RWPE1 (cell line): ENCODE measurements at regions not wholly inside any gene's neighbourhood (a gene's known extent, or its start where the extent isn't known, plus 50 kb on each side); places are given as distances from the start of the nearest gene placed in this dataset.

Experiments used
- CTCF ChIA-PET: fragments of 350-600 bp; sonication (Branson Sonifier 250); formaldehyde crosslinking; extraction: SDS; loops from one replicate; lab custom pipeline; 2021; lab: Yijun Ruan, JAX
- POLR2A ChIA-PET: fragments of 400-600 bp; formaldehyde crosslinking; extraction: SDS; loops from one replicate; lab custom pipeline; 2020; ENCODE audit warnings: antibody characterized with exemption; ENCODE audit not compliant: low non-redundant PET; lab: Yijun Ruan, JAX
- DNase-seq: peaks from one replicate; pipeline ENCODE4 v3.0.0; 2012; ENCODE audit warnings: low spot score
- H3K27ac ChIP-seq: fragments of 450-650 bp; 2 replicates; pipeline ENCODE4 v1.5.1; 2017
- CTCF ChIP-seq: fragments of 450-650 bp; conservative IDR thresholded peaks from 2 replicates; pipeline ENCODE4 v1.5.1; 2017; ENCODE audit warnings: low read depth, mild to moderate bottlenecking

DNA sequence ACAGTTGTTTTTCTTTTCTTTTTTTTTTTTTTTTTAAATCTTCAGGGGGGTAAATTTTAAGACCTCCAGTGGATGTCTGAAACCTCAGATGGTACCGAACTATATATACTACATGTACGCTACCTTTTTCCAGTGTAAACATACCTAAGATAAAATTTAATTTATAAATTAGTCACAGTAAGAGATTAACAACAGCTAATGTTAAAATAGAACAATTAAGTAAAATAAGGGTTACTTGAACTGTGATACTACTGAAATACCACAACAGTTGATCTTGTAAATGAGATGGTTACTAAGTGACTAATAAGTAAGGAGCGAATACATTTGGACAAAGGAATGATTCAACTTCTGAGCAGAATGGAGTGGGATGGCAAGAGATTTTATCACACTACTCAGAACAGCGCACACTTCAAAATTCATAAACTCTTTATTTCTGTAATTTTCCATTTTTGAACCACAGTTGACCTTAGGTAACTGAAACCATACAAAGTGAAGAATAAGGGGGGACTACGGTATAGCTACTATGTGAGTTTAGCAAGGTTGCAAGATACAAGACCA, 80.5 kb upstream of the PCED1B start:
- ChIA-PET CTCF (interaction anchor here (0.7 to 1.1 kb wide), 3 partner anchors 15 to 26 kb away, joined by 3 read pairs; no protein-coding TSS in a partner anchor), POLR2A (no interaction called here)
- H3K27ac ChIP-seq = no peak overlapping the region

DNA sequence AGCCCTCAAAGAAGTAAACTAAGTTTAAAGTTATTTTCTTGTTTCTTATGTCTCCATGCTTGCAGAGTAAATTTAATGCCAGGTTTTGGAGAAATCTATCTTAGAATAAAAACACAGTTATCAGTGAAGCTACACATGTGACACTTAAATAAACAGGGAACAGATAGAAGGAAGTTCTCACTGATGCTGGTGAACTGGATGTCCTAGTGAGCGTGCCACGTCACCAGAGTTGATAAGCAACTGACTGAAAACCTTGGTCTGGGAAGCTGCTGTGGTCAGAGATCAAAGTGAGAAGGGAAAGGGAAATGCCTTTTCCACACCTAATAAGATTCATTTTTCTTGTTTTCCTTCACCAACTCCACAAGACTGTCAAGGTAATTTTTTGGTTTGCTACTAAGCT, 74.8 kb upstream of the PCED1B start:
- DNase-seq = no peak
- POLR2A ChIA-PET = no interaction called here
- no peak for TF ChIP-seq CTCF
- no peak overlapping the region for H3K27ac ChIP-seq
- CTCF ChIA-PET = no interaction called here

More for the DNA sequence above, 80.5 kb upstream of the PCED1B start:
- TF ChIP-seq CTCF = no peak
- peak; percentile 71 for DNase-seq

GRCh38 chr12:47007048-47007447, 72.4 kb upstream of the PCED1B start:
- POLR2A ChIA-PET = no interaction called here
- no peak overlapping the region for H3K27ac ChIP-seq
- CTCF ChIA-PET = no interaction called here
- no peak for TF ChIP-seq CTCF
- no peak for DNase-seq

GRCh38 chr12:47012552-47012951, 66.9 kb upstream of the PCED1B start:
- CTCF ChIA-PET = no interaction called here
- H3K27ac ChIP-seq = no peak overlapping the region
- no peak for TF ChIP-seq CTCF
- POLR2A ChIA-PET = no interaction called here
- DNase-seq = no peak

DNA sequence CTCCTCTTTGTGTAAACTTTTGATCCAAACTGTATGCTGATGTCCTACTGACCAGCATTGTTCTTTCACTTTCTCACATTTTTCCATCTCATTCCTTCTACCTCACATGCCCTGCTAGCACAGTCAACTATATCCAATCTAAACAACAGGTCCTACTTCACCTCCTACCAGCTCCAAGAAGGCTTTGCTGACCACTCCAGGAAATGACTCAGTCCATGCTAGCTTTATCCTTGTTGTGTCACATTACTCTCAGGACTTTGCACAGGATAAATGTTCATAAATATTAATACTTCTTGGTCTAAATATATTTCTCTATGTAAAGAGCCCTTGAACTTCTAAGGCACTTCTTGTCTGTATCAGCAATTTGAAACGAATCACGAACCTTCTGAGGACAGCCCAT, 64.9 kb upstream of the PCED1B start:
- no peak overlapping the region for H3K27ac ChIP-seq
- TF ChIP-seq CTCF = no peak
- ChIA-PET CTCF (interaction anchor here (0.5 kb wide), 1 partner anchor 1208 kb away, joined by 4 read pairs; no protein-coding TSS in a partner anchor), POLR2A (no interaction called here)
- DNase-seq = no peak

DNA sequence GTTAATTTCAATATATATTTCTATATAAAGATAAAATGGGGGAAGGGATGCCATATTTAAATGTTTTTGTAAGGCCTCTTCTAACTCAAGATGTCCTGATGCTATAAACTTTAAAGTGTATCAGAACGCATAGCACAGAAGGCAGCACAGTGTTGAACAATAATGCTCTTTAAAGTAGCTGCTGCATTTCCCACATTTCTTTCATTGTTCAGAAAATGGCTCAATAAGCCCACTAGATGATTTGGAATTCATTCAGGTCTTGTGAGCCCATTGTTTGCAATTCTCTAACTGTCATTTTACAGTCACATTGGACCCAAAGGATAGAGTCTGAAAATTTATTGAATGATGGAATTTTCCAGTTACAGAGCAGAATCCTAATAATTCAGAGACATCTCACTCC, 64.0 kb upstream of the PCED1B start:
- CTCF ChIA-PET = no interaction called here
- no peak for DNase-seq
- no peak overlapping the region for H3K27ac ChIP-seq
- POLR2A ChIA-PET = no interaction called here
- no peak for TF ChIP-seq CTCF
